Endothelial cell of umbilical vein (primary cell): ENCODE measurements at regions not wholly inside any gene's neighbourhood (a gene's known extent, or its start where the extent isn't known, plus 50 kb on each side); places are given as distances from the start of the nearest gene placed in this dataset.

Source experiments
- CTCF ChIP-seq, 2 donors: IDR thresholded peaks; 1 replicate in 1 of 2; 2 replicates in 1 of 2; pipeline ENCODE4 v1.5.1; 2011; ENCODE audit warnings: low read length in 2 of 2, mild to moderate bottlenecking in 2 of 2, moderate library complexity in 2 of 2, control low read depth in 1 of 2, inconsistent platforms in 1 of 2, low read depth in 1 of 2; ENCODE audit not compliant: insufficient read depth in 1 of 2; ENCODE audit errors: extremely low read depth in 1 of 2
- EZH2 ChIP-seq: IDR thresholded peaks from 2 replicates; pipeline ENCODE4 v1.6.1; 2012; ENCODE audit warnings: borderline replicate concordance, low read depth, mild to moderate bottlenecking, moderate library complexity, low read length, inconsistent platforms; ENCODE audit not compliant: severe bottlenecking
- MYC ChIP-seq: IDR thresholded peaks from one replicate; pipeline ENCODE4 v1.6.1; 2011; ENCODE audit warnings: mild to moderate bottlenecking, low read depth, low read length
- POLR2A ChIP-seq: IDR thresholded peaks from 2 replicates; pipeline ENCODE4 v1.6.1; 2012; ENCODE audit warnings: low read depth, mild to moderate bottlenecking, control low read depth, low read length
- TF ChIP-seq, protein P1 (sequence below): IDR thresholded peaks from 2 replicates; pipeline ENCODE4 v1.6.1; 2011; ENCODE audit not compliant: insufficient read depth, insufficient read length

DNA sequence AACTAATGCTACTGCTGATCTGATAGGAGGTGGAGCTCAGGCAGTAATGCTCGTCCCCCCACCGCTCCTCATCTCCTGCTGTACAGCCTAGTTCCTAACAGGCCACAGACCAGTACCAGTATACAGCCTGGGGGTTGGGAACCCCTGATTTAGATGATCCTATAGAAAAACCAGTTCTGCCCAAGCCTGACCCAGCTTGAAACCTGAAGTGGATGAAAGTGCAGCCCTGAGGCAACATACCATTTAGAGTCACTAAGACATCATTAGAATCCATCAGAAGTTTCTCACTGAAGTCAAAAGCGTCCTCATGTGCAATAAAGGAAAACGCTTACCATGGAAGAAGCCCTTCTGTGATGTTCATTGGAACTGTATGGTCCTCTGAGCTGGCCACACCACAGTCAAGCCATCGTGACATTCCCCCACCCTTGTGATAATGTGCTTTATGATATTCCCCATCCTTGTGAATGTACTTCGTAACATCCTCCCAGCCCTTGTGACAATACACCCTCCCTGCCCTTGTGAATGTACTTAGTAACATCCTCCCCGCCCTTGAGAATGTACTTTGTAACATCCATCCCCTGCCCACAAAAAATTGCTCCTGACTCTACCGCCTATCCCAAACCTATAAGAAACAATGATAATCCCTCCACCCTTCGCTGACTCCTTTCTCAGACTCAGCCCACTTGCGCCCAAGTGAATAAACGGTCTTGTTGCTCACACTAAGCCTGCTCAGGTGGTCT, 65.9 kb upstream of the HECTD2 start:
- TF ChIP-seq CTCF (IDR thresholded peaks at IDR 0.05; ENCODE audit: extremely low read depth in 1 of 2, insufficient read depth in 1 of 2, low read depth in 1 of 2, low read length in 2 of 2) (no peak), POLR2A (no peak), MYC (no peak), EZH2 (no peak)
- TF ChIP-seq, protein P1, sequence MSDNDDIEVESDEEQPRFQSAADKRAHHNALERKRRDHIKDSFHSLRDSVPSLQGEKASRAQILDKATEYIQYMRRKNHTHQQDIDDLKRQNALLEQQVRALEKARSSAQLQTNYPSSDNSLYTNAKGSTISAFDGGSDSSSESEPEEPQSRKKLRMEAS: no peak
